ENCODE measurements at regions not wholly inside any gene's neighbourhood (a gene's known extent, or its start where the extent isn't known, plus 50 kb on each side); places are given as distances from the start of the nearest gene placed in this dataset.
"Not testable (repeated sequence)": the region's sequence is repeated elsewhere in the genome, so short reads cannot be mapped to it uniquely, and the experiment has no call there.

DNA sequence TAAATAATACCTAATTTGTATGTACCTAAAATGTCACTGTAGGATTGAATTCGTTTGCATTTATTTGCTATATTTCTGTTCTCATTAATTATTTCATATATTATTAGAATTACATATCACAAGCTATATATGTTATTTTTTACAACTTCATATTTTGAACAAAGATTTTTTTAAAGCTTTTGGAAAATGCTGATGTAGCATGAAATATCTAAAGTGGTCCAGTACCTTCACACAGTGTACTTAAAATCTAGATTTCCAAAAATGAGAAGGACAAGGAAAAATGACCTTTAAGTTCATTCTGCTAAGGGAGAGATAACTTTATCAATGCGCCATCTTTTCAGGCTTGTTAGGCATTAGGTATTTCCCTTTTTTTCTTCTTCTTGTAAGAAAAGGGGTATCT is 71.8 kb downstream of the LARP7 start:
- DNase-seq (ENCODE audit: extremely low read depth, low read depth, low spot score), result no peak

DNA sequence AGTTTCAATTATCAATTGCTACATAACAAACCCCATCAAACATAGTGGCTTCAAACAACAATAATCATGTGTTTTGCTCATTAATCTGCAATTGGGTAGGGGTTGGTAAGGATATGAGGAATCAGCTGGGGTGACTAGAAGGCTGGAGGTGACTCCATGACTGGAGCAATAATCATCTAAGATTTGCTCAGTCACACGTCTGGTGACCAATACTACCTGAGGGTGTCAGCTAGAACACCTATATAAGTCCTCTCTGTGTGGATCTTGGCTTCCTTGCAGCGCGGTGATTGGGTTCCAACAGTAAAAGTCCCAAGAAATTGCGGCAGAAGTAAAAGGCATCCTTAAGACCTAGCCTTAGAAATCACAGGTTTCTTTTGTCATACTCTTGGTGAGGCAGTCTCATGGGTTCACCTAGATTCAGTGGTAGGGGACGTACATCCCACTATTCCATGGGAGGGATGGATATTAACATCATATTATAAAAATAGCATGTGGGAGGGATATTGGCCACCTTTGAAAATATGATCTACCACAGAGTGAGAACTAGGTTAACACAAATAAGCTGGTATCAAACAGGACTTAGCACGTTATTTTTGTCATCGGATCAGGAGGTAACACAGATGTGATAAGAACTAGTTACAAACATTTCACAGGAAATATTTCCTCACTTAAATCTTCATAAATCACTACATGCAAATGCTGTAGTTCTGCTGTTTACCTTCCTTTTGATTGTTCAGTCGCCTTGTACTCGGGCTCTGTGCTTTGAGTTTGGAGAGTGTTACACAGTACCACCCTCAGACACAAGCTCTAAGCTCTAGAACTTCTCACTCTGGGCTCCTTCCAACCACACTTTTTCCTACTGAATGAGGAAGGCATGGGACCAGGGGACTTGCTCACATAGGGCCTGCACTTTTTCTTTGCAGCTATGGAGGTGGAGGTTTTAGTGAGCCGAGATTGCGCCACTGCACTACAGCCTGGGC is 78.3 kb downstream of the LARP7 start:
- DNase-seq (ENCODE audit: extremely low read depth, low read depth, low spot score), result no peak

DNA sequence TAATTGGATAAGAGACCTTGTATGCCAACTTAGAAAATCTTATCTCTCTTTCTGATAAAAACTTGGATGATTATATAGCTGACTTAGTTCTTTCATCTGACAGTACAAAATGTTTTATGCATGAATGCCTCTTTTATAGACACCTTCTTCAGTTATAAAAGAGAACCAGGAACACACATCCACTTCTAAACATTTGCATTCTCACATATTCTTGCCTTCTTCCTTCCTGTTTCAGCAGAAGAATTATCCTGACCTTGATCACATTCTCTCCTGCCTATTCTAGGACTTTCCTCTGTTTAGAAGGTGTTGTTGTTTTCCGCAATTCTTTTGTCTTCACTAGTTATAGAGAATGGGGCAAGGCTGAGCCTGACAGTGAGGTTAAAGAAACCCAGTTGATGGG is 80.9 kb downstream of the LARP7 start:
- no peak for DNase-seq (ENCODE audit: extremely low read depth, low read depth, low spot score)

DNA sequence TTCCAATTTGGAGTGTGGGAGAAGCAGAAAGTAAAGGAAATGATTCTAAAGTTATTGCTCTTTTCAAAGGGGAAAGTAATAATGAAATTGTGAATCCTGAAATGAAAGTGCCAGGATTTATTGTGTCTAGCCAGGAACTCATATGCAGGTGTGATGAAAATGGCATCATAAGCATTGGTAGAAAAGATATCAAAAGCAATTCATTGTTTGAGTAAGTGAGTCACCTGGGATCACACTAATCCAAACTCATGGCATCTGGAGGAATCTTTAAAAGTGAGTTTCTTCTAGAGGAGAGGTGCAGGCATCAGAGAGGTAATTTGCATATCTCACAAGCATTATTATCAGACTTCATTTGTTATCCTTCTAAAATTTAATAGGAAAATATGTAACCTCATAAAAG is 84.7 kb downstream of the LARP7 start:
- DNase-seq (ENCODE audit: extremely low read depth, low read depth, low spot score), result no peak

DNA sequence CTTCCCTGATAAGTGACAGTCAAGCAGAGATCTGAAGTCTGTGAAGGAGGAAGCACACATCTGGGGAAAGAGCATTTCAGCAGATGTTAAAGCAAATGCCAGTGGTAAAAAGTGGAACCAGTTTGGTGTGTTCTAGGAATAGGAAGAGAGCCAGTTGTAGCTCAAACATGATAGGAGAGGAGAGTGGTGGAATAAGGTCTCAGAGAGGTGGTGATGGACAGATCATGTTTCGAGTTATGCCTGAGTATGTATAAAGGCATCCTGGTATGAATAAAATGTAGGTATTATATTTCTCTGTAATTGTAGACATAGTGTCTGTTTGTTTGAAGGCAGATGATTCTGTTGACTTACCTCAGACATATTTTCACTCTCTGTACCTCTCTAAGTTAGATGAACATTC is 89.1 kb downstream of the LARP7 start:
- DNase-seq (ENCODE audit: extremely low read depth, low read depth, low spot score), result no peak

DNA sequence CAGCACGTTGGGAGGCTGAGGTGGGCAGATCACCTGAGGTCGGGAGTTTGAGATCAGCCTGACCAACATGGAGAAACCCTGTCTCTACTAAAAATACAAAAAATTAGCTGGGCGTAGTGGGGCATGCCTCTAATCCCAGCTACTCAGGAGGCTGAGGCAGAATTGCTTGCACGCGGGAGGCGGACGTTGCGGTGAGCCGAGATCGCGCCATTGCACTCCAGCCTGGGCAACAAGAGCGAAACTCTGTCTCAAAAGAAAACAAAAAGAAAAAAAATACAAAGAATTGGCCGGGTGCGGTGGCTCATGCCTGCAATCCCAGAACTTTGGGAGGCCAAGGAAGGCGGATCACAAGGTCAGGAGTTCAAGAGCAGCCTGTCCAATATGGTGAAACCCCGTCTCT is 90.8 kb downstream of the LARP7 start:
- DNase-seq (ENCODE audit: extremely low read depth, low read depth, low spot score), result not testable (repeated sequence)

DNA sequence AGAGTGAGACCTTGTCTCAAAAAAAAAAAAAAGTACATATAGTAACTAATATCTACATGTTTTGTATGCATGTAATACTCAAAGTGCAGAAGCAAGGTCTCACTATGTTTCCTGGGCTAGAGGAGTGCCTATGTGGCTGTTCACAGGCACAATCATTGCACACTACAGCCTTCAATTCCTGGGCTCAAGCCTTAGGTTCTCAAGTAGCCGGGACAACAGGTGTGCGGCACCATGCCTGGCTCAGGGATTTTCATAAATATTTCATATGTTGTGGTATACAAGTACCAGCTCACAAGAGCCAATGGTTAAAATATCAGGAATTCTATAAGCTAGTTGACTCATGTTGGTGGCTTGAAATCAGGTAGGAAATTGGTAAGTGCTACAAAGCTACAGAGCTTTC is 94.8 kb downstream of the LARP7 start:
- no peak for DNase-seq (ENCODE audit: extremely low read depth, low read depth, low spot score)

DNA sequence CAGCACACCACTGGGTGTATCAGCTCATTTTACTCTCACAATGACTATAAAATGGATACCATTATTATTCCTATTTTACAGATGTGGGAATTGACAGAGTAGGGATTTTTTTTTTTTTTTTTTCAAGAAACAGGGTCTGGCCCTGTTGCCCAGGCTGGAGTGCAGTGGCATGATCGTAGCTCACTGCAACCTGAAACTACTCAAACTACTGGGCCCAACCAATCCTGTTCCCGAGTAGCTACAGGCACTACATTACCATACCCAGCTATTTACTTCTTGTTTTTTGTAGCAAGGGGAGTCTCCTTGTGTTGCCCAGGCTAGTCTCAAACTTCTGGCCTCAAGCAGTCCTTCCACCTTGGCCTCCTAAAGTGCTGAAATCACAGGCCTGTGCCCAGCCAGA is 95.2 kb downstream of the LARP7 start:
- no peak for DNase-seq (ENCODE audit: extremely low read depth, low read depth, low spot score)

DNA sequence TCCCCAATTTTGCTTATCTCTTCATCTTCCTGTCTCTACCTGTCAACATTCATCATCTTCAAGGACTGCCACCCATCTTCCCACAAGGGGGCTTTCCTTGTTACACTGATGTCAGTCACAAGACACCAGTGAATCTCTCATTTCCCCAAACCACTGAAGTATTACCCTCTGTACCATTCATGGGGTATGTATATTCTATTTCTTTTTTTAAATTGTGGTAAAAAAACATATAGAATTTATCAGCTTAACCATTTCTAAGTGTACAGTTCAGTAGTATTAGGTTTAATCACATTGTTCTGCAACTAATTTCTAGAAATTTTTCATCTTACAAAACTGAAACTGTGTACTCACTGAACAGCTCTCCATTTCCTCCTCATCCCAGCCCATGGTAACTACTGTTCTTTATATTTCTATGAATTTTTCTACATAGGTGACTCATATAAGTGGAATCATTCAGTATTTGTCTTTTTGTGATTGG is 98.6 kb downstream of the LARP7 start:
- no peak for DNase-seq (ENCODE audit: extremely low read depth, low read depth, low spot score)

DNA sequence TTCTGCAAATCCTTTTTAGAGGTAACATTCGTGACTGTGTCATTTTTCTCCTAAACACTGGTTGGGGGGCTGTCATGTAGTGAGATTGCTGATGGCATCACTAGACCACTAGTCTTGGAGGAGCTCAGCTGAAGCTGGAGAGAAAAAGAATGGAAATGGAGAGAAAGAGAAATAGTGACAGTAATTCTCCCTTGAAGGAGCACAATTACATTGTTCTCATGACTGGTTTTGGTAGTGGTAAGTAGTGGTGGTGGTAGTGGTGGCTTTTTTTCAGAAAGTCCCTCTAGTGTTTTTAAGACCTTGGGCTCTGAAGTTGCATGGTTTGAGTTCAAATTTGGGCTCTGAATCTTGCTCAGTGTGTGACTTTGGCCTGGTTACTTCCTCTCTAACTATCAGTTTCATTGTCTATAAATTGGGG is 99.8 kb downstream of the LARP7 start:
- no peak for DNase-seq (ENCODE audit: extremely low read depth, low read depth, low spot score)

DNA sequence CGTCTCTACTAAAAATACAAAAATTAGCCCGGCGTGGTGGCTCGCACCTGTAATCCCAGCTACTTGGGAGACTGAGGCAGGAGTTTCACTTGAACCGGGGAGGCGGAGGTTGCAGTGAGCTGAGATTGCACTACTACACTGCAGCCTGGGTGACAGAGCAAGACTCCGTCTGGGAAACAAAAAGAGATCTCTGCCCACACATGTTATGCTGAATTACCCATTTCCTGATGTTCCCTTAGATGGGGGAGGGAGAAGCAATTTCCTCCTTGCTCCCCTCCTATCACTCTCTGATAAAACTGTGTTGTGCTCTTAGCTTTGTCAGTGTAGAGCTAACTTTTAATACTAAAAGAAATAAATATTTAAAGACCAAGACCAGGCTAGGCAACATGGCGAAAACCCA is 102.5 kb downstream of the LARP7 start:
- DNase-seq (ENCODE audit: extremely low read depth, low read depth, low spot score), result no peak

DNA sequence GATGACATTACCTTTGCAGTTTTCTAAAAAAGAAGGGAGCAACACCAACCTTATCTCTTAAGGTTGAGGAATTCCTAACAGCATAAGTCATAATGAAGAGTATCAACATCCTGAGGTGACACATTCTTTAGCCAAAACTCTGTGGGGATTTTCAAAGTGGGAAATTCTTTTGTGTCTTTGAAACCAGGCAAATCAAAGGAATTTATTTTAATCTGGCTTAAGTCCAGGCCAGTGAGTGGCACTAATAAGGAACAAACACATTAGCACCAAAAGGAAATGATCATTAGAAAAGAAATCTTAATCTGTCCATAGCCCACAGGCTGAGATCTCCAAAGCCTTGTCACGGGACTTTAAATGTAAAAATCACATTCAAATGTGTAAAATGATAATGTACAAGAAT is 110.1 kb downstream of the LARP7 start:
- DNase-seq (ENCODE audit: extremely low read depth, low read depth, low spot score), result no peak

DNA sequence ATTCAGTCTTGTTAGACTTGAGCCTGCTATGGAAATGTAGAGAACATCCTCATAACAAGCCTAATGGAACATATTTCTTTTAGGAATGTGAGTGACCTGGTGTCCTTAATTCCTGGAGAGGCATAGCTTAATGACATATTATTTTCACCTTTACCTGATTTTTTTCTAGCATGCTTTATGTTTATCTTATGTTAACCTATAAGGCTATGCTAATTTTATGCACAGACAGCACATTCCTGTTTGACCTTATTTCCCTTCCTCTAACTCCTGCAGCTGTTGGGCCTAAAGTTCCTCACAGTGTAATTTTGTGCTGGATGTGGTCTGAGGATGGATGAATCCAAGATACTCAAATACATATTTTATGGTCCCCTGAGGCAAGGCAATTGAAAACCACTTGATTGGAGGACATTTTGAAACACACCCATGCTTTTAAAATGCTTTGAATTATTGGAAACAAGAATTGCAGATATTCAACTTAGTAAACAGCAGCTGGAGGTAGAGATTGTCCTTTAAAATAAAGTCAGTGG is 111.5 kb downstream of the LARP7 start:
- DNase-seq (ENCODE audit: extremely low read depth, low read depth, low spot score), result no peak

DNA sequence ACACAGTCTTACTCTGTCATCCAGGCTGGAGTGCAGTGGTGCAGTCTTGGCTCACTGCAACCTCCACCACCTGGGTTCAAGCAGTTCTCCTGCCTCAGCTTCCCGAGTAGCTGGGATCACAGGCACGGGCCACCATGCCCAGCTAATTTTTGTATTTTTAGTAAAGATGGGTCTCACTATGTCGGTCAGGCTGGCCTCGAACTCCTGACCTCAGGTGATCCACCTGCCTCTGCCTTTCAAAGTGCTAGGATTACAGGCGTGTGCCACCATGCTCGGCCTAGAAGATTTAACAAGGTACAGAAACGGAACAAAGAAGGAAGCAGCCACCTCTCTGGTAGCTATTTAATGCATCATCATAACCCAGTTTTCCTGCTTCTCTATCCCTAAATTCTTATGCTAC is 113.8 kb downstream of the LARP7 start:
- DNase-seq (ENCODE audit: extremely low read depth, low read depth, low spot score), result not testable (repeated sequence)

DNA sequence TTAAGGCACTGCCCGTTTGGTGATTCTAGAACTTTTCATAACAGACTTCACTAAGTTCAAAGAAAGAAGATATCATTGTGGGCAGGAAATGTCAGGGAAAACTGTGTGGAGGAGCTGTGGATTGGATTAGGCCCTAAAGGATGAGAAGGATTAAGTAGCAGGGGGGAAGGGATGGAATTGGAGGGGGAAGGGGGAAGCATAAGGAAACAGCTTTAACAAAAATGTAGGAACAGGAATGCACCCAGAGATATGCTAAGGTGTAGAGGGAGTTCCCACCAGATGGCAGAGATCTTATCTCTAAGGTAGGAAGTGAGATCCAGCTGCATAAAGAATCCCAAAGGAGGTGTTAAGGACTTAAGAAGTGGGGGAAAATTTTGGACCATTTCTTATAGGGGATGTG is 114.5 kb downstream of the LARP7 start:
- DNase-seq (ENCODE audit: extremely low read depth, low read depth, low spot score), result no peak

DNA sequence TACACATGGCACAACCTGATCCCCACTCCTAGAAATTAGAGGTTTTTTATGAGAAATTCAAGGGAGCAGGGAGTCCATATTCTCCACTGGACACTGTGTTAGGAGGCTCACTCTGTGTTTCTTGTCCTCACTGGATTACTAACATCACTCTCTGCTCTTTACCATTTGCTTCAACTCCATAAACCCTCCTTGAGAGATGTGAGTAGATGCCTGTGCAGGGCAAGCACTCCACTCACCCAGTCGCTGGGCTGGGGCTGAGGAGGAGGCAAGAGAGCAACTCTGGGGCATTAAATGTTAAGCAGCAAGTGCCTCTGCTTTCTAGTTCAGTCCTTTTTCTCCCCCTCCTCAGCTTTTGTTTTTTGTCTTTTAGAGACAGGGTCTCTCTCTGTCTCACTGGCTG is 115.1 kb downstream of the LARP7 start:
- DNase-seq (ENCODE audit: extremely low read depth, low read depth, low spot score), result no peak

DNA sequence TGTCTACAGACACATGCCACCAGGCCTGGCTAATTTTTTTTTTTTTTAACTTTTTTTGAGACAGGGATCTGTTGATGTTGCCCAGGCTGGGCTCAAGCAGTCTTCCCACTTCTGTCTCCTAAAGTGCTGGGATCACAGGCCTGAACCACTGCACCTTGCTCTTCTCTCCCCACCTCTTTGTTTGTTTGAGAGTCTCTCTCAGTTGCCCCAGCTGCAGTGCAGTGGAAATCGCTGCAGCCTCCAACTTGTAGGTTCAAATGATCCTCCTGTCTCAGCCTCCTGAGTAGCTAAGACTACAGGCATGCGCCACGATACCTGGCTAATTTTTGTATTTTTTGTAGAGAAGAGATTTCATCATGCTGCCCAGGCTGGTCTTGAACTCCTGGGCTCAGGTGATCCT is 115.6 kb downstream of the LARP7 start:
- DNase-seq (ENCODE audit: extremely low read depth, low read depth, low spot score), result no peak

DNA sequence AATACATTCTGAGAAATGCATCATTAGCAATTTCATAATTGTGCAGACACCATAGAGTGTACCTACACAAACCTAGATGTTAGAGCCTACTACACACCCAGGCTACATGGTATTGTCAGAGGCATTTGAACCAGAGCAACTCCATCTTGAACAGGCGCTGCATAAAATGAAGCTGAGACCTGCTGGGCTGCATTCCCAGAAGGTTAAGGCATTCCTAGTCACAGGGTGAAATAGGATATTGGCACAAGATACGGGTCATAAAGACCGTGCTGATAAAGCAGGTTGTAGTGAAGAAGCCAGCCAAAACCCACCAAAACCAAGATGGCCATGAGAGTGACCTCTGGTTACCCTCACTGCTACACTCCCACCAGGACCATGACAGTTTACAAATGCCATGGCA is 116.4 kb downstream of the LARP7 start:
- no peak for DNase-seq (ENCODE audit: extremely low read depth, low read depth, low spot score)

DNA sequence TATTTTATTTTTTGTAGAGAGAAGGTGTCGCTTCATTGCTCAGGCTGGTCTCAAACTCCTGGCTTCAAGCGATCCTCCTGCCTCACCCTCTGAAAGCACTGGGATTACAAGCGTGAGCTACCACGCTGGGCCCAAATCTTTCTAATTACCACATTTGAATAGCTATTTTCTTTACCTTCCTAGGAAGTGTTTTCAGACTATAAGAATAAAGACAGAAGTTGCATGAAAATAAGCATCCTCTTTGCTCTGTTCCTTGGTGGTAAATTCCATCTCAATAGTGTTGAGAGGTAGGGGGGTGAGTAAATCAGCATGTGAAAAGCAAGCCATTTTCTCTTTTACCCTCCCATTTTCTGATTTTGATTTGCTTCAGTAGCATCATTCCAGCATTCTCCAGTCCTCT is 122.4 kb downstream of the LARP7 start:
- no peak for DNase-seq (ENCODE audit: extremely low read depth, low read depth, low spot score)

DNA sequence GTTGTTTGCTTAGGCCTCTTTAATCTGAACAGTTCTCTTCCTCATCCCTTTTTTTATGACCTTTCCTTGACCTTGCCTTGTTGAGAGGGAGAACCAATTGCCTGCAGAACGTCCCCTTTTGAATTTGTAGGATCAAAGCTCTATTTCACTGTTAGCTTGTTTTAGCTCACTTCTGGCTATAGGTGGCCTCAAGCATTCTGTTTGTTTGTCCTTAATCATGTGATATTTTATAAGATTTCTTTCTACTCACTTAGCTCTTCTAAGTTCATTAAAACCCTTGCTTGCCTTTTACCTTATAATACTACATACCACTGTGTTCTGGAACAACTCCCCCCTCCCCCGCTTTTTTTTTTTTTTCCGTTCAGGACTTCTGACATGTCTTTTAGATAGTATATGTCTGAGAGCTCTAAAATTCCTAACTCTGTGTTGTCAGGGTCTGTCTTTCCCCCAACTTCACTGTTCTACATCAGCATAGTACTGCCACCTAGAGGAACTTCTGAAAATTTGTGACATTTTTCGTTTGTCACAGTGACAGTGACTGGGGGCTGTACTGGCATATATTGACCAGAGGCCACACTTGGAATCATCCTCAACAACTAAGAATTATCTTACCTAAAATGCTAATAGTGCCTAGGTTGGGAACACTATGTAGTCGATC is 128.5 kb downstream of the LARP7 start:
- no peak for DNase-seq (ENCODE audit: extremely low read depth, low read depth, low spot score)

DNA sequence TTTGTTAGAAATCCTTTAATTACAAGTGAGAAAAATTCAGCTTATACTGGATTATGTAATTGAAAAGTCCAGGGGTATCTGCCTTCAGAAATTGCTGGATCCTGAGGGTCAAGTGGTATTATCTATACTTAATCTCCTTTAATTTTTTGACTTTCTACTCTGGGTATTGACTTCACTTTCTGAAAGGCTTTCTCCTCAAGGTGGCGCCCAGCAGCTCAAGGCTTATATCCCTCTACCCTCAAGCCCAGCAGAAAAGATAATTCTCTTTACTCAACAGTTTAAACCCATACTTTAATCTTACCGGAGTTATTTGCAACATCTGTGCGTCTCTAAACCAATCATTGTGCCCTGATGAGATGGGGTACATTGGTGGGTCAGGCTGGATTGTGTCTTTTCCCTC is 129.5 kb downstream of the LARP7 start:
- DNase-seq (ENCODE audit: extremely low read depth, low read depth, low spot score), result no peak

DNA sequence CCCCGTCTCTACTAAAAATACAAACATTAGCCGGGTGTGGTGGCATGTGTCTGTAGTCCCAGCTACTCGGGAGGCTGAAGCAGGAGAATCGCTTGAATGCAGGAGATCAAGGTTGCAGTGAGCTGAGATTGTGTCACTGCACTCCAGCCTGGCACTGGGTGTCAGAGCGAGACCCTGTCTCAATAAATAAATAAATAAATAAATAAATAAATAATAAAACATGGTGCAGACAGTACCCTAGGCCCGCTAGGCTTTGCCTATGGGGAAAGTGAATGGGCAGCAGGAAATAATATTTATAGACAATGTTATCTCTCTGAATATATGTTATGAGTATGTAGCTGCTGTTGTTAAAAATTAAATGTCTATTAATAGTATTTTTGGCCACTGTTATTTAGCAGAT is 130.4 kb downstream of the LARP7 start:
- no peak for DNase-seq (ENCODE audit: extremely low read depth, low read depth, low spot score)
